ENCODE measurements at regions not wholly inside any gene's neighbourhood (a gene's known extent, or its start where the extent isn't known, plus 50 kb on each side); places are given as distances from the start of the nearest gene placed in this dataset.

DNA sequence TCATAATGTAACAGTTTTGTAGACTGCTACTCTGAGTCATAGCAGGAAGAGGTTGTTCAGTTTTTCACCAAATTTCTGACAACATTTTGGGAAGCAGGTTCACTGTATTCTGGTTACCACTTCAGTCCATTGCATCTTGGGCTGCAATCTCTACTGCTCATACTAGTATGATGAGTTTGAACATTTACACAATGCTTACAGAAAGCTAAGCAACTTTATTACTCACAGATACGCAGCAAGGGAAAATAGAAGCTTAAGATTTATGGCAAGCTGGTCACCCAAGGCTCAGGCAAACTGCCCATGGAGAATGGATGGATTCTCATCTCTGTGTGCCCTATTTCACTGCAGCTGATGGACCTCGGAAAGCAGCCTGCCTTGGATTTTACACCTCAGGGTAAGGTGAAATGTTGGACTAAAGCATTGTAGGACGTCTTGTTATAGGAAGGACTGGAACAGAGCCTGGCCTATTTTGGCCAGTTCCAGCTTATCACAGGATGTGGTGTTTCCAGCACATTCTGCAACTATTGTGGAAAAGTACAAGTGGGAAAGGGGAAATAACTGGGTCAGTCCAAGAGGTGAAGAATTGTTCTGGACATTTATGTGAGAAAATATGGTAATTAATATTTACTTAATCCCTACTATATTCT is 887.1 kb upstream of the AGA start:
- ATAC-seq (no peak), DNase-seq (no peak)
- 54 to 61% methylated on average over 3 of the region's 3 CpGs for WGBS, 2 donors
- no peak overlapping the region for H3K27ac ChIP-seq
- no peaks in the 10 kb centered on the region for H3K27me3 ChIP-seq
- no peaks in the 10 kb centered on the region for H3K4me1 ChIP-seq
- H3K4me3 ChIP-seq = no peak overlapping the region
- no peaks in the 10 kb centered on the region for H3K9me3 ChIP-seq
- TF ChIP-seq, protein P1, sequence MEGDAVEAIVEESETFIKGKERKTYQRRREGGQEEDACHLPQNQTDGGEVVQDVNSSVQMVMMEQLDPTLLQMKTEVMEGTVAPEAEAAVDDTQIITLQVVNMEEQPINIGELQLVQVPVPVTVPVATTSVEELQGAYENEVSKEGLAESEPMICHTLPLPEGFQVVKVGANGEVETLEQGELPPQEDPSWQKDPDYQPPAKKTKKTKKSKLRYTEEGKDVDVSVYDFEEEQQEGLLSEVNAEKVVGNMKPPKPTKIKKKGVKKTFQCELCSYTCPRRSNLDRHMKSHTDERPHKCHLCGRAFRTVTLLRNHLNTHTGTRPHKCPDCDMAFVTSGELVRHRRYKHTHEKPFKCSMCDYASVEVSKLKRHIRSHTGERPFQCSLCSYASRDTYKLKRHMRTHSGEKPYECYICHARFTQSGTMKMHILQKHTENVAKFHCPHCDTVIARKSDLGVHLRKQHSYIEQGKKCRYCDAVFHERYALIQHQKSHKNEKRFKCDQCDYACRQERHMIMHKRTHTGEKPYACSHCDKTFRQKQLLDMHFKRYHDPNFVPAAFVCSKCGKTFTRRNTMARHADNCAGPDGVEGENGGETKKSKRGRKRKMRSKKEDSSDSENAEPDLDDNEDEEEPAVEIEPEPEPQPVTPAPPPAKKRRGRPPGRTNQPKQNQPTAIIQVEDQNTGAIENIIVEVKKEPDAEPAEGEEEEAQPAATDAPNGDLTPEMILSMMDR (IDR thresholded peaks at IDR 0.05) = no peak
- no peak for TF ChIP-seq POLR2A (IDR thresholded peaks at IDR 0.05)
- intact Hi-C loops (cut with DNase I) = no loop called here
- H3K36me3 ChIP-seq (replicated peaks in 1 of 2; ENCODE audit: insufficient read depth in 1 of 2, low read depth in 2 of 2) = no peaks in the 10 kb centered on the region

DNA sequence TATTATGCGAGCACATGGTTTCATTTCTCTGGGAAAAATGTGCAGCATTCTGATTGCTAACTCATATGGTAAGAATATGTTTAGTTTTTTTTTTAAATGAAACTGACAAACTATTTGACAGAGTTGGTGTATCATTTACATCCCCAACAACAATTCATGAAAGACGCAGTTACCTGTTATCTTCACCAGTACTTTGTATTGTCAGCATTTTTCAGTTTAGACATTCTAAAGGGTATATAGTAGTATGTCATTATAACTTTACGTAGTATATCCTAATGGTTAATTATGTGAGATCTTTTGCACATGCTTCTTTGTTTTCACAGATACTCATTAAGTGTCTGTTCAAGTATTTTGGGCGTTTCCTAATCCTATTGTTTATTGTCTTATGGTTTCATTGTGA is 891.1 kb upstream of the AGA start:
- Histone ChIP-seq H3K4me1 (no peaks in the 10 kb centered on the region), H3K4me3 (no peak overlapping the region), H3K36me3 (replicated peaks in 1 of 2; ENCODE audit: insufficient read depth in 1 of 2, low read depth in 2 of 2) (no peaks in the 10 kb centered on the region), H3K27me3 (no peaks in the 10 kb centered on the region), H3K27ac (no peak overlapping the region), H3K9me3 (no peaks in the 10 kb centered on the region)
- intact Hi-C loops (cut with DNase I) = no loop called here
- ATAC-seq (no peak), DNase-seq (no peak)
- whole genome bisulfite sequencing, 2 donors = 63 to 77% methylated on average over 4 of the region's 4 CpGs
- TF ChIP-seq POLR2A (IDR thresholded peaks at IDR 0.05) = no peak
- TF ChIP-seq, protein P1 (IDR thresholded peaks at IDR 0.05) = no peak

DNA sequence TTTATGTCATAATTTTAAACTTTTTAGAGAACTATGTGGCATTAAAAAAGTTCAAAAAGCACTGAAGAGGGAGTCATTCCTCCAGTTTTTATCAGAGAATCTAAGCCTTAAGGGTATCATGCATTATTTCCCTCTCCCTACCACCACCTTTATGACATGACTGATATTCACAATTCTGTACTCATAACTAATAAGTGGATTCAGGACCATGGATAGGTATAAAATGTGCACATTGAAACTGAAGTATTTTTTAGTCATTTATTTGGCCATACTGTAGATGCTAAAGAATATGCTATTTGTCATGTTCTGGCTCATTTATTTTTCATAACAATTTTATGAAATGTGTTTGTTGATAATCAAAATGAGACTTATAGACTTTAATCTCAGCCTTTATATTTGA is 897.5 kb upstream of the AGA start:
- no peak for DNase-seq
- TF ChIP-seq POLR2A (IDR thresholded peaks at IDR 0.05) = no peak
- TF ChIP-seq, protein P1 (IDR thresholded peaks at IDR 0.05) = no peak
- H3K27me3 ChIP-seq = no peaks in the 10 kb centered on the region
- H3K4me1 ChIP-seq = no peaks in the 10 kb centered on the region
- intact Hi-C loops (cut with DNase I) = no loop called here
- no peak for ATAC-seq
- H3K9me3 ChIP-seq = no peaks in the 10 kb centered on the region
- H3K4me3 ChIP-seq = no peak overlapping the region
- no peak overlapping the region for H3K27ac ChIP-seq
- no peaks in the 10 kb centered on the region for H3K36me3 ChIP-seq (replicated peaks in 1 of 2; ENCODE audit: insufficient read depth in 1 of 2, low read depth in 2 of 2)

DNA sequence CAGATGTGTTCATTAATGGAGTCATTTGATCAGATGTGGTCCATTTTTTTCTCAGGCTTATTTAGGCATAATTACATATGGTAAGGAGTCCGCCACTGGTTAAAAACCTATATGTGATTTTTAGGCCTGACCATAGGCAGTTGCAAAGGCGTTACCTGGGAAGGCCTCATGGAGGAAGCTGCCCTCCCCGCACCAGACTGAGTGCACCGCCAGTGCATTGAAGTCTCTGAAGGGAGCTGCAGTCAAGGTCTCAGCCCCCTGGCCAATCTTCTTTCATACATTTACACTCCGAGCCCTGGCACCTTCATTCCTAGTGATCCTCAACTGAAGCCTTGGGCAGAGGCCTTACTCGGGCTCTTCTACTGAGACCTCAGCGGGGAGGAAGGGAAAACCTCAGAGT is 898.2 kb upstream of the AGA start:
- intact Hi-C loops (cut with DNase I) = no loop called here
- no peak overlapping the region for H3K27ac ChIP-seq
- no peak overlapping the region for H3K4me3 ChIP-seq
- DNase-seq (no peak), ATAC-seq (no peak)
- no peaks in the 10 kb centered on the region for H3K36me3 ChIP-seq (replicated peaks in 1 of 2; ENCODE audit: insufficient read depth in 1 of 2, low read depth in 2 of 2)
- no peaks in the 10 kb centered on the region for H3K4me1 ChIP-seq
- 88% methylated on average over 7 of the region's 7 CpGs for WGBS, 2 donors
- TF ChIP-seq POLR2A (IDR thresholded peaks at IDR 0.05) = no peak
- TF ChIP-seq, protein P1 (IDR thresholded peaks at IDR 0.05) = no peak
- H3K27me3 ChIP-seq = no peaks in the 10 kb centered on the region
- no peaks in the 10 kb centered on the region for H3K9me3 ChIP-seq

DNA sequence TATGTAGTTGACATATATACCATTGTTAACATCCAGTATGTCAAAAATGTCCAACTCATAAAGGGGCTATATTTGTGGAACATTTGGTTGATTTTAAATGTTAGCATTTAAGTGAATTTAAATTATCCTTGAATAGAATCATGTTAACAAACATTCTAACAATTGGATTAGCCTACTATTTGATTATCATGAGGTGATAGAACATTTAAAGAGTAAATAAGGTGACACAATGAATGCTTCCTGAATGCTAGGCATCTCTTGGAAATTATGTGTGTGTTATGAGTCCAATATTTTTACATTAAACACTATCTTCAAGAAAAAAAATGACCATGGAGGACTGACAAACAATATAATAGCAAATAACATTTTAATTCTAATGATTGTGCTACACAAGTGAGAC is 901.9 kb upstream of the AGA start:
- H3K36me3 ChIP-seq (replicated peaks in 1 of 2; ENCODE audit: insufficient read depth in 1 of 2, low read depth in 2 of 2) = no peaks in the 10 kb centered on the region
- no peaks in the 10 kb centered on the region for H3K9me3 ChIP-seq
- no peak for DNase-seq
- intact Hi-C loops (cut with DNase I) = no loop called here
- ATAC-seq = no peak
- H3K4me3 ChIP-seq = no peak overlapping the region
- H3K4me1 ChIP-seq = no peaks in the 10 kb centered on the region
- no peak for TF ChIP-seq POLR2A (IDR thresholded peaks at IDR 0.05)
- TF ChIP-seq, protein P1 (IDR thresholded peaks at IDR 0.05) = no peak
- H3K27ac ChIP-seq = no peak overlapping the region
- no peaks in the 10 kb centered on the region for H3K27me3 ChIP-seq
